Parathyroid adenoma (tissue), 2 donors: ENCODE measurements at regions not wholly inside any gene's neighbourhood (a gene's known extent, or its start where the extent isn't known, plus 50 kb on each side); places are given as distances from the start of the nearest gene placed in this dataset.

Experiments
- H2AFZ ChIP-seq: fragments of 300-600 bp; sonication (generic); one replicate; pipeline ENCODE4 v1.7.0; 2017; ENCODE audit warnings: antibody characterized with exemption, mild to moderate bottlenecking
- H3K27ac ChIP-seq: fragments of 300-600 bp; sonication (generic); one replicate; pipeline ENCODE4 v1.7.0; 2017
- H3K27me3 ChIP-seq: fragments of 300-600 bp; sonication (generic); one replicate; pipeline ENCODE4 v1.7.0; 2017; ENCODE audit warnings: low read length; ENCODE audit not compliant: control insufficient read depth, insufficient read depth
- H3K36me3 ChIP-seq: fragments of 300-600 bp; sonication (generic); one replicate; pipeline ENCODE4 v1.7.0; 2017; ENCODE audit warnings: low read length; ENCODE audit not compliant: control insufficient read depth, insufficient read depth
- H3K4me1 ChIP-seq: fragments of 300-600 bp; sonication (generic); one replicate; pipeline ENCODE4 v1.7.0; 2017; ENCODE audit warnings: control low read depth
- H3K4me2 ChIP-seq: fragments of 300-600 bp; sonication (generic); one replicate; pipeline ENCODE4 v1.7.0; 2017; ENCODE audit warnings: low read length
- H3K4me3 ChIP-seq: fragments of 300-600 bp; sonication (generic); one replicate; pipeline ENCODE4 v1.7.0; 2017; ENCODE audit warnings: low read depth, low read length
- H3K79me2 ChIP-seq: fragments of 300-600 bp; sonication (generic); one replicate; pipeline ENCODE4 v1.7.0; 2017; ENCODE audit warnings: control low read depth
- H3K9ac ChIP-seq: fragments of 300-600 bp; sonication (generic); one replicate; pipeline ENCODE4 v1.7.0; 2017; ENCODE audit warnings: mild to moderate bottlenecking
- H3K9me3 ChIP-seq: fragments of 300-600 bp; sonication (generic); one replicate; pipeline ENCODE4 v1.7.0; 2017; ENCODE audit warnings: low read length; ENCODE audit not compliant: control insufficient read depth
- CTCF ChIP-seq: fragments of 300-600 bp; sonication (generic); IDR thresholded peaks from one replicate; pipeline ENCODE4 v1.7.0; 2017; ENCODE audit warnings: antibody characterized with exemption, mild to moderate bottlenecking
- donor health status: primary hyperparathyroidism.

GRCh38 chr3:38985981-38986380 lies 65.8 kb downstream of the SCN11A start:
- H2AFZ ChIP-seq, result no peak overlapping the region
- no peaks in the 10 kb centered on the region for H3K4me1 ChIP-seq
- no peaks in the 10 kb centered on the region for H3K9me3 ChIP-seq
- no peaks in the 10 kb centered on the region for H3K27me3 ChIP-seq
- no peaks in the 10 kb centered on the region for H3K36me3 ChIP-seq
- TF ChIP-seq CTCF, result no peak
- H3K79me2 ChIP-seq, result no peaks in the 10 kb centered on the region
- no peak overlapping the region for H3K4me3 ChIP-seq
- no peak overlapping the region for H3K4me2 ChIP-seq
- H3K27ac ChIP-seq, result no peak overlapping the region
- H3K9ac ChIP-seq, result no peak overlapping the region

- H3K27ac ChIP-seq, result no peak overlapping the region
- H3K4me3 ChIP-seq, result no peak overlapping the region
- no peaks in the 10 kb centered on the region for H3K9me3 ChIP-seq
- no peak for TF ChIP-seq CTCF
- H3K36me3 ChIP-seq, result no peaks in the 10 kb centered on the region
- no peak overlapping the region for H3K4me2 ChIP-seq
- H2AFZ ChIP-seq, result no peak overlapping the region
- no peaks in the 10 kb centered on the region for H3K79me2 ChIP-seq
- no peaks in the 10 kb centered on the region for H3K27me3 ChIP-seq
- no peak overlapping the region for H3K9ac ChIP-seq
- no peaks in the 10 kb centered on the region for H3K4me1 ChIP-seq
Measured at GRCh38 chr3:38985581-38985980, 66.2 kb downstream of the SCN11A start.

- Histone ChIP-seq H3K27ac (no peak overlapping the region), H3K36me3 (no peaks in the 10 kb centered on the region), H3K4me3 (no peak overlapping the region), H2AFZ (no peak overlapping the region), H3K27me3 (no peaks in the 10 kb centered on the region), H3K79me2 (no peaks in the 10 kb centered on the region), H3K9me3 (no peaks in the 10 kb centered on the region), H3K4me1 (no peaks in the 10 kb centered on the region), H3K9ac (no peak overlapping the region), H3K4me2 (no peak overlapping the region)
- TF ChIP-seq CTCF, result no peak
Measured at GRCh38 chr3:38984731-38985130, 67.0 kb downstream of the SCN11A start.

- no peak overlapping the region for H3K4me2 ChIP-seq
Measured at GRCh38 chr3:38984110-38984509, 67.6 kb downstream of the SCN11A start.

More at GRCh38 chr3:38984110-38984509, 67.6 kb downstream of the SCN11A start:
- H3K4me1 ChIP-seq, result no peaks in the 10 kb centered on the region
- H3K9ac ChIP-seq, result no peak overlapping the region
- H3K4me3 ChIP-seq, result no peak overlapping the region
- no peaks in the 10 kb centered on the region for H3K36me3 ChIP-seq
- no peak overlapping the region for H2AFZ ChIP-seq
- H3K79me2 ChIP-seq, result no peaks in the 10 kb centered on the region
- no peaks in the 10 kb centered on the region for H3K9me3 ChIP-seq
- H3K27ac ChIP-seq, result no peak overlapping the region
- no peaks in the 10 kb centered on the region for H3K27me3 ChIP-seq
- no peak for TF ChIP-seq CTCF
